Nephron (organoid): ENCODE measurements at regions not wholly inside any gene's neighbourhood (a gene's known extent, or its start where the extent isn't known, plus 50 kb on each side); places are given as distances from the start of the nearest gene placed in this dataset.

Experiments used
- H3K27ac Mint-ChIP-seq, 3 experiments: 2 replicates each; pipeline ENCODE4 v1.8.0; 2020; ENCODE audit warnings: mixed read lengths in 3 of 3, mild to moderate bottlenecking in 2 of 3, moderate library complexity in 1 of 3
- H3K27me3 Mint-ChIP-seq: 2 replicates; pipeline ENCODE4 v1.8.0; 2021; ENCODE audit warnings: low read depth, mild to moderate bottlenecking, moderate library complexity, mixed read lengths
- H3K36me3 Mint-ChIP-seq: 2 replicates; pipeline ENCODE4 v1.8.0; 2020; ENCODE audit warnings: low read depth, mixed read lengths
- H3K4me1 Mint-ChIP-seq: 2 replicates; pipeline ENCODE4 v1.8.0; 2020; ENCODE audit warnings: mixed read lengths
- H3K4me3 Mint-ChIP-seq, 3 experiments: 2 replicates each; pipeline ENCODE4 v1.8.0; 2020; ENCODE audit warnings: mild to moderate bottlenecking in 3 of 3, mixed read lengths in 3 of 3, moderate library complexity in 2 of 3
- H3K9me3 Mint-ChIP-seq: 2 replicates; pipeline ENCODE4 v1.8.0; 2020; ENCODE audit warnings: mixed read lengths
- TF ChIP-seq, protein P1 (sequence below), 3 experiments: fragments of 200-600 bp; sonication (generic); IDR thresholded peaks; one replicate each; pipeline ENCODE4 v1.5.0; 2021; ENCODE audit warnings: antibody characterized with exemption in 3 of 3; ENCODE audit not compliant: unreplicated experiment in 3 of 3

DNA sequence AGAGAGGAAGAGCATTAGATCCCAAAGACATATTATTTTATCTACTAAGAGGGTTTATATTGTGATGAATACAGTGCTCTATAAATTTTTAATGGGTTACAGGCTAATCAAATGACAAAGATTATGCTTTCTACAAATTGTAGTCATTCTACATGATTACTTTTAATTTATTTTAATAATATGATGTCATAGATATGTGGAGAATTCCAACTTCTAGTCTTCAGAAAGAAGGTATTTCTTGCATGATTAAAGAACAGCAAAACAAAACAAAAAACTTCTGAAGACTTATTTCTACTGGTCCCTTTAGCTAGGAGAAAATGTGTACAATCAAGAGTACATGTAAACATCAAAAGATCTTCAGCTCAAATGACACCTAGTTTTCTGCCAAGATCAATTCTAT lies 71.5 kb upstream of the FOXG1 start:
- no peak overlapping the region for H3K27ac Mint-ChIP-seq
- H3K36me3 Mint-ChIP-seq = no peaks in the 10 kb centered on the region
- no peak overlapping the region for H3K4me3 Mint-ChIP-seq

DNA sequence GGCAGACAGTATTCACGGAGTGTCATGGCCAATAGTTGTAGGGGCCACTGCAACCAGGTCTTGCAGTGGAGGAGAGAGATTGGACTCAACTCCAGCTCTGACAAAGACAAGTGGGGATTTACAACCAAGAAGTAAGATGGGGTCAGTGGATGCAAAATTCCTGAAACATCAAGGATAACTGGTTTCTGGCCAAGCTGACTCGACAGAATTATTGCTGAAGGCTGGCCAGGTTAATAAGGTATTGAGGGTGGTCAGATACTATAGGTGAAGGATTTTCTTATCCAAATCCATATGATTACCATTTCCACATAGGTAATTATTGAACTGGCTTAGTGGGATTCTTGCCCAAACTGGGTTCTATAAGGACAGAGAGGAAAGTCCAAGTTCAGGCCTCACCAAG lies 64.9 kb upstream of the FOXG1 start:
- no peaks in the 10 kb centered on the region for H3K9me3 Mint-ChIP-seq

More for the DNA sequence above, 71.5 kb upstream of the FOXG1 start:
- no peaks in the 10 kb centered on the region for H3K4me1 Mint-ChIP-seq
- H3K9me3 Mint-ChIP-seq = no peaks in the 10 kb centered on the region
- H3K27me3 Mint-ChIP-seq = no peaks in the 10 kb centered on the region
- TF ChIP-seq, protein P1, sequence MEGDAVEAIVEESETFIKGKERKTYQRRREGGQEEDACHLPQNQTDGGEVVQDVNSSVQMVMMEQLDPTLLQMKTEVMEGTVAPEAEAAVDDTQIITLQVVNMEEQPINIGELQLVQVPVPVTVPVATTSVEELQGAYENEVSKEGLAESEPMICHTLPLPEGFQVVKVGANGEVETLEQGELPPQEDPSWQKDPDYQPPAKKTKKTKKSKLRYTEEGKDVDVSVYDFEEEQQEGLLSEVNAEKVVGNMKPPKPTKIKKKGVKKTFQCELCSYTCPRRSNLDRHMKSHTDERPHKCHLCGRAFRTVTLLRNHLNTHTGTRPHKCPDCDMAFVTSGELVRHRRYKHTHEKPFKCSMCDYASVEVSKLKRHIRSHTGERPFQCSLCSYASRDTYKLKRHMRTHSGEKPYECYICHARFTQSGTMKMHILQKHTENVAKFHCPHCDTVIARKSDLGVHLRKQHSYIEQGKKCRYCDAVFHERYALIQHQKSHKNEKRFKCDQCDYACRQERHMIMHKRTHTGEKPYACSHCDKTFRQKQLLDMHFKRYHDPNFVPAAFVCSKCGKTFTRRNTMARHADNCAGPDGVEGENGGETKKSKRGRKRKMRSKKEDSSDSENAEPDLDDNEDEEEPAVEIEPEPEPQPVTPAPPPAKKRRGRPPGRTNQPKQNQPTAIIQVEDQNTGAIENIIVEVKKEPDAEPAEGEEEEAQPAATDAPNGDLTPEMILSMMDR (IDR thresholded peaks at IDR 0.05; ENCODE audit: unreplicated experiment in 3 of 3) = no peak

DNA sequence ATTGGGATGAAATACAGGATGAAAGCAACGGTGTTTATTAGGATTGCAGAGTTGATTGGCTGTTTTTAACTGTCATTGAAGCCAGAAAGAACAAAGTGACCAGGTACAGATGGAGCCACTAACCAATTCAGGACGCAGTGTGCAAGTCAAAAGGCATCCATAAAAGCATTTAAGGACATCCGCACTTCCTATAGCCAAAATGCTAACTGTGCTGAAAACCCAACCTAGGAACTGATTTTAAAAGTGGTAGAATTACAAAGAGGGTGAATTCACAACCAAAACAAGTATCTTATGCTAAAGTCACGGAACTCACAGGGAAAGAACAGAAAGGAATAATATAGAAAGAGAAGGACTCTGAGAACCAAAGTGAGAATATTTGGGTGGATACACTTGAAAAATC lies 63.1 kb upstream of the FOXG1 start:
- no peak overlapping the region for H3K4me3 Mint-ChIP-seq
- no peaks in the 10 kb centered on the region for H3K36me3 Mint-ChIP-seq
- TF ChIP-seq, protein P1 (IDR thresholded peaks at IDR 0.05; ENCODE audit: unreplicated experiment in 3 of 3) = no peak
- no peaks in the 10 kb centered on the region for H3K9me3 Mint-ChIP-seq
- H3K27me3 Mint-ChIP-seq = no peaks in the 10 kb centered on the region
- H3K27ac Mint-ChIP-seq = no peak overlapping the region
- H3K4me1 Mint-ChIP-seq = no peaks in the 10 kb centered on the region

More for the DNA sequence above, 64.9 kb upstream of the FOXG1 start:
- TF ChIP-seq, protein P1 (IDR thresholded peaks at IDR 0.05; ENCODE audit: unreplicated experiment in 3 of 3) = no peak
- no peak overlapping the region for H3K27ac Mint-ChIP-seq
- no peaks in the 10 kb centered on the region for H3K27me3 Mint-ChIP-seq
- H3K36me3 Mint-ChIP-seq = no peaks in the 10 kb centered on the region
- no peak overlapping the region for H3K4me3 Mint-ChIP-seq
- H3K4me1 Mint-ChIP-seq = no peaks in the 10 kb centered on the region

DNA sequence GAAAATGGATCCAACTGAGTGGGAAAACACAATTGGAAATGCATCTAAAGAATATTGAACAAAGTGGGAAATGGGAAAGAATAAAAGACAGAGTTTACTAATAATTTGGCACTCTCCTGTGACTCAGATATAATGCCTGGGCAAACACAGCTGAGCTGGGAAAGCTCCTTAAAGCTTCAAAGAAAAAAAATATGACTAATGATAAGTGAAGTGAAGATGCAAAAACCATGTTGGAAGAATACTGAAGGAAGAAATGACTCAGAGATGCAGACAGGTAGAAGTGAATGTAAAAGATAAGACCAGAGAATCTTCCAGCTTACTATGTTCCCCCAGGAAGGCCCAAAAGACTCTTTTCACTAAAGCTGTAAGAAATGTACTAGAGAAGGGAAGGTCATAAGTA lies 62.4 kb upstream of the FOXG1 start:
- H3K27ac Mint-ChIP-seq = no peak overlapping the region
- TF ChIP-seq, protein P1 (IDR thresholded peaks at IDR 0.05; ENCODE audit: unreplicated experiment in 3 of 3) = no peak
- H3K36me3 Mint-ChIP-seq = no peaks in the 10 kb centered on the region
- H3K9me3 Mint-ChIP-seq = no peaks in the 10 kb centered on the region
- H3K27me3 Mint-ChIP-seq = no peaks in the 10 kb centered on the region
- H3K4me3 Mint-ChIP-seq = no peak overlapping the region
- H3K4me1 Mint-ChIP-seq = no peaks in the 10 kb centered on the region

DNA sequence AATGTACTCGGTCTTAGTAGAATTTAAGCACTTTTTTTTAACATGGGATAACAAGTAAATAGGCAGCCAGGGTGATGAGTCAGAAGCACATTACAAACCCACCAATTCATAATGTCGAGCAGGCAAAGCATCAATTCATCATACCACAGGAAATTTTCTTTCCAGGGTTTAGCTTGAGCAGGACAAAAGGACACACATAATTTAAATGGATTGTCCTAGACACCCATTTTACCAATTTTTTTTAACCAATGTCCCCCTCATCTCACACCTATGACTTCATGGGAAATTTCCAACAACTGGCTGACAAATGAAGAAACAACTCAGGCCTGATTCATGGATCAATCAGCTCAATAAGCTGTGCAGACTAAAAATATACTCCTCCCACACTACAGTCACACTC lies 58.8 kb upstream of the FOXG1 start:
- TF ChIP-seq, protein P1 (IDR thresholded peaks at IDR 0.05; ENCODE audit: unreplicated experiment in 3 of 3) = no peak
- H3K27ac Mint-ChIP-seq = no peak overlapping the region
- H3K27me3 Mint-ChIP-seq = no peaks in the 10 kb centered on the region
- H3K36me3 Mint-ChIP-seq = no peaks in the 10 kb centered on the region
- H3K4me1 Mint-ChIP-seq = no peaks in the 10 kb centered on the region
- no peaks in the 10 kb centered on the region for H3K9me3 Mint-ChIP-seq
- no peak overlapping the region for H3K4me3 Mint-ChIP-seq

DNA sequence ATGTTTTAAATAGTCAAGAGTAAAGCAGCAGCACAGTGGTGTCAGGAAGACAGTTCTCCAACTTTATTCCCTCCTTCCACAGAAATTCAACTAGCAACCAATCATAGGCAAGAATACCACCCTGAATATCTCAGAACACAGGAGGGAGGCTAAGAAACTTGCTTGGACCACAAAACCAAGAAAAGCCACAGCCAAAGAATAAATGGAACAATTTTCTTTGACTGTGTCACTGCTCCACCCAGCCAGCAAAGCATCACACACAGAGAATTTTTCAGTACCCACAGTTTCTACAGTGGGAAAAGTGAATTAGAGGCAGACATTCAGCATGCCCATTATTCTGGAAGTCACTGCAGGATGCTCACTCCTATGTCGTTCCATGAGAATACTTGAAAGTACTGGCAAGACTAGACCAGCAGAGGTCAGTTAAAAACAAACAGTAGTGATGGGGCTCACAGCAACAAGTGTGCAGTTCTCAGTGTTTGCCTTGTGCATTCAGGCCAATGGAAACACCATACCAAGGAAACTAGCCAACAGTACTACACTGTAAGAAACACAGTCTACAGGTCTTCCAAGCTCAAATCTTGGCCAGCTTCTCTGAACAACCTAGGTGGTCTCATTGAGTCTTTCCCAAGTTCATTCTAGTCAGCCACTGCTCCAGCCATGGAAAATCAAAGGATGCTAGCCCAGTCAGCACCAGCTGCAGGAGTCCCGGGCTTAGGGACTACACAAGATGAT lies 56.8 kb upstream of the FOXG1 start:
- Mint-ChIP-seq H3K9me3 (no peaks in the 10 kb centered on the region), H3K4me3 (no peak overlapping the region), H3K27me3 (no peaks in the 10 kb centered on the region), H3K4me1 (no peaks in the 10 kb centered on the region), H3K27ac (no peak overlapping the region), H3K36me3 (no peaks in the 10 kb centered on the region)
- TF ChIP-seq, protein P1 (IDR thresholded peaks at IDR 0.05; ENCODE audit: unreplicated experiment in 3 of 3) = no peak
